ENCODE measurements at regions not wholly inside any gene's neighbourhood (a gene's known extent, or its start where the extent isn't known, plus 50 kb on each side); places are given as distances from the start of the nearest gene placed in this dataset.

GRCh38 chr15:53462651-53463050, 296.8 kb downstream of the WDR72 start:
- Histone ChIP-seq H3K9me3 (peaks cover 0 to 12% (median 0%) of the 10 kb centered on the region in 12 donors), H3K27ac (no peak overlapping the region), H3K4me1 (no peaks in the 10 kb centered on the region), H3K4me3 (no peak overlapping the region), H3K27me3 (no peaks in the 10 kb centered on the region), H3K36me3 (no peaks in the 10 kb centered on the region)
- TF ChIP-seq CTCF (IDR thresholded peaks at IDR 0.05) = no peak
- no peak for TF ChIP-seq POLR2A (IDR thresholded peaks at IDR 0.05)
- 47 to 63% (median 54%) methylated on average over 2 of the region's 2 CpGs for WGBS, 4 donors
- ATAC-seq = no peak
- intact Hi-C loops (cut with DNase I) = loop anchor here in 1 of 10 donors (5.0 kb wide), 1 partner anchor 50 kb away; no protein-coding TSS in a partner anchor
- DNase-seq = no peak

- H3K9me3 ChIP-seq = peaks cover 0 to 12% (median 0%) of the 10 kb centered on the region in 12 donors
- intact Hi-C loops (cut with DNase I) = loop anchor here in 1 of 10 donors (5.0 kb wide), 1 partner anchor 51 kb away; no protein-coding TSS in a partner anchor
- no peak for DNase-seq
- no peak for ATAC-seq
- H3K4me3 ChIP-seq = no peak overlapping the region
- TF ChIP-seq POLR2A (IDR thresholded peaks at IDR 0.05) (no peak), CTCF (IDR thresholded peaks at IDR 0.05) (no peak)
- no peak overlapping the region for H3K27ac ChIP-seq
- H3K4me1 ChIP-seq = no peaks in the 10 kb centered on the region
- H3K36me3 ChIP-seq = no peaks in the 10 kb centered on the region
- H3K27me3 ChIP-seq = no peaks in the 10 kb centered on the region
- 86 to 98% (median 92%) methylated on average over 3 of the region's 3 CpGs for WGBS, 4 donors
These were observed 297.8 kb downstream of the WDR72 start for GRCh38 chr15:53461677-53462076.

- intact Hi-C loops (cut with DNase I) = no loop called here
- Histone ChIP-seq H3K4me1 (no peaks in the 10 kb centered on the region), H3K36me3 (no peaks in the 10 kb centered on the region), H3K27me3 (no peaks in the 10 kb centered on the region), H3K9me3 (peaks cover 0 to 12% (median 0%) of the 10 kb centered on the region in 12 donors), H3K4me3 (no peak overlapping the region), H3K27ac (no peak overlapping the region)
- 71 to 76% (median 74%) methylated on average over 1 of the region's 1 CpG for WGBS, 4 donors
- no peak for ATAC-seq
- no peak for DNase-seq
- TF ChIP-seq CTCF (IDR thresholded peaks at IDR 0.05) = no peak
- no peak for TF ChIP-seq POLR2A (IDR thresholded peaks at IDR 0.05)
These were observed 300.7 kb downstream of the WDR72 start for GRCh38 chr15:53458736-53459135.

GRCh38 chr15:53457479-53457878, 302.0 kb downstream of the WDR72 start:
- intact Hi-C loops (cut with DNase I) = no loop called here
- Histone ChIP-seq H3K9me3 (peaks cover 0 to 12% (median 0%) of the 10 kb centered on the region in 12 donors), H3K4me3 (no peak overlapping the region), H3K4me1 (no peaks in the 10 kb centered on the region), H3K27ac (no peak overlapping the region), H3K27me3 (no peaks in the 10 kb centered on the region), H3K36me3 (no peaks in the 10 kb centered on the region)
- 48 to 61% (median 58%) methylated on average over 3 of the region's 3 CpGs for WGBS, 4 donors
- no peak for ATAC-seq
- TF ChIP-seq CTCF (IDR thresholded peaks at IDR 0.05) (no peak), POLR2A (IDR thresholded peaks at IDR 0.05) (no peak)
- DNase-seq = no peak
